H1 (cell line): ENCODE measurements at regions not wholly inside any gene's neighbourhood (a gene's known extent, or its start where the extent isn't known, plus 50 kb on each side); places are given as distances from the start of the nearest gene placed in this dataset.

Source experiments
- CTCF ChIA-PET: fragments of 300-600 bp; sonication (Branson Sonifier 250); formaldehyde crosslinking; loops from one replicate; lab custom pipeline; 2021; ENCODE audit not compliant: partially characterized antibody; lab: Charles Lee
- POLR2A ChIA-PET: fragments of 300-600 bp; sonication (Branson Sonifier 250); formaldehyde crosslinking; loops from one replicate; lab custom pipeline; 2021; ENCODE audit warnings: inconsistent platforms; ENCODE audit not compliant: partially characterized antibody; lab: Charles Lee
- DNase-seq, 2 experiments: peaks; one replicate each; pipeline versions ENCODE4 v3.0.0 to v3.0.0-alpha.2; 2010 to 2022; ENCODE audit warnings: low spot score in 2 of 2, low read depth in 1 of 2, mixed read lengths in 1 of 2
- FAIRE-seq: peaks from 2 replicates; lab custom pipeline; 2011; peaks lifted over from hg19 to GRCh38; lab: Jason Lieb, UNC
- H2AFZ ChIP-seq: 2 replicates; pipeline ENCODE4 v1.8.1; 2012; ENCODE audit warnings: low read length, inconsistent platforms
- H2AK5ac ChIP-seq: 2 replicates; pipeline ENCODE4 v1.6.1; 2013; ENCODE audit warnings: low read depth, low read length
- H2BK120ac ChIP-seq: replicated peaks from 2 replicates; pipeline ENCODE3; 2013; ENCODE audit warnings: low read depth, low read length, inconsistent platforms
- H2BK12ac ChIP-seq: 2 replicates; pipeline ENCODE4 v1.6.1; 2013; ENCODE audit warnings: low read depth, low read length
- H2BK15ac ChIP-seq: 2 replicates; pipeline ENCODE4 v1.6.1; 2013; ENCODE audit warnings: low read length
- H2BK20ac ChIP-seq: 2 replicates; pipeline ENCODE4 v1.6.1; 2013; ENCODE audit warnings: low read length
- H2BK5ac ChIP-seq: 2 replicates; pipeline ENCODE4 v1.6.1; 2013; ENCODE audit warnings: low read depth, low read length
- H3K14ac ChIP-seq: 2 replicates; pipeline ENCODE4 v1.6.1; 2013; ENCODE audit warnings: inconsistent platforms; ENCODE audit not compliant: insufficient read length
- H3K18ac ChIP-seq: 2 replicates; pipeline ENCODE4 v1.6.1; 2013; ENCODE audit warnings: low read length; ENCODE audit errors: extremely low read depth
- H3K23ac ChIP-seq: 2 replicates; pipeline ENCODE4 v1.6.1; 2013; ENCODE audit warnings: inconsistent platforms; ENCODE audit not compliant: insufficient read length
- H3K23me2 ChIP-seq: 2 replicates; pipeline ENCODE4 v1.6.1; 2013; ENCODE audit warnings: low read depth, low read length
- H3K27ac ChIP-seq: 2 replicates; pipeline ENCODE4 v1.6.1; 2011; ENCODE audit warnings: low read depth, low read length, inconsistent platforms
- H3K27me3 ChIP-seq, 4 experiments: replicated peaks in 1 of 4; 1 replicate in 1 of 4; 2 replicates in 3 of 4; pipeline versions ENCODE4 v1.6.1 to v1.8.1; 2011 to 2013; ENCODE audit warnings: low read length in 3 of 4, mild to moderate bottlenecking in 3 of 4, inconsistent platforms in 2 of 4, mixed read lengths in 2 of 4, moderate library complexity in 1 of 4; ENCODE audit not compliant: control insufficient read depth in 3 of 4, insufficient read depth in 3 of 4; ENCODE audit errors: extremely low read depth in 1 of 4
- H3K36me3 ChIP-seq, 4 experiments: 2 replicates each; pipeline versions ENCODE4 v1.6.1 to v1.8.1; 2011 to 2013; ENCODE audit warnings: mild to moderate bottlenecking in 4 of 4, low read length in 3 of 4, moderate library complexity in 2 of 4, control low read depth in 1 of 4, inconsistent platforms in 1 of 4; ENCODE audit not compliant: insufficient read depth in 4 of 4, control insufficient read depth in 2 of 4
- H3K4ac ChIP-seq: replicated peaks from 2 replicates; pipeline ENCODE3; 2013; ENCODE audit warnings: low read length, low read depth, mixed read lengths, inconsistent platforms; ENCODE audit not compliant: insufficient read length
- H3K4me1 ChIP-seq, 4 experiments: replicated peaks in 1 of 4; 1 replicate in 1 of 4; 2 replicates in 3 of 4; pipeline versions ENCODE4 v1.6.1 to v1.8.1; 2011 to 2013; ENCODE audit warnings: low read length in 3 of 4, inconsistent platforms in 2 of 4, mixed read lengths in 1 of 4; ENCODE audit not compliant: insufficient read depth in 4 of 4, control insufficient read depth in 3 of 4
- H3K4me2 ChIP-seq, 2 experiments: 2 replicates each; pipeline versions ENCODE4 v1.6.1 to v1.8.1; 2011 to 2013; ENCODE audit warnings: low read depth in 2 of 2, low read length in 2 of 2, control low read depth in 1 of 2, inconsistent platforms in 1 of 2, mild to moderate bottlenecking in 1 of 2; ENCODE audit not compliant: insufficient read depth in 1 of 2
- H3K4me3 ChIP-seq, 4 experiments: fragments of 200-600, 300-600 bp in 1 of 4; sonication (generic), shearing (Covaris generic), sonication (Bioruptor Twin) in 1 of 4; 2 replicates each; pipeline versions ENCODE4 v1.5.1 to v1.8.1; 2011 to 2016; ENCODE audit warnings: low read length in 4 of 4, low read depth in 3 of 4, control low read depth in 2 of 4, inconsistent platforms in 2 of 4, mild to moderate bottlenecking in 2 of 4, mixed read lengths in 1 of 4, moderate library complexity in 1 of 4; ENCODE audit not compliant: insufficient read depth in 2 of 4; ENCODE audit errors: extremely low read depth in 1 of 4
- H3K56ac ChIP-seq: replicated peaks from 2 replicates; pipeline ENCODE3; 2013; ENCODE audit warnings: low read depth, mild to moderate bottlenecking, mixed read lengths, low read length, inconsistent platforms; ENCODE audit not compliant: insufficient read length
- H3K79me1 ChIP-seq: 2 replicates; pipeline ENCODE4 v1.6.1; 2013; ENCODE audit warnings: low read depth, low read length, control low read depth
- H3K79me2 ChIP-seq, 2 experiments: 2 replicates each; pipeline versions ENCODE4 v1.6.1 to v1.8.1; 2012 to 2013; ENCODE audit warnings: low read length in 2 of 2, mild to moderate bottlenecking in 2 of 2, inconsistent platforms in 1 of 2; ENCODE audit not compliant: insufficient read depth in 2 of 2, control insufficient read depth in 1 of 2
- H3K9ac ChIP-seq, 4 experiments: replicated peaks in 1 of 4; 1 replicate in 1 of 4; 2 replicates in 3 of 4; pipeline versions ENCODE4 v1.6.1 to v1.8.1; 2011 to 2013; ENCODE audit warnings: low read depth in 3 of 4, low read length in 3 of 4, control low read depth in 2 of 4, mild to moderate bottlenecking in 2 of 4, moderate library complexity in 2 of 4, inconsistent platforms in 1 of 4; ENCODE audit errors: extremely low read depth in 1 of 4
- H3K9me3 ChIP-seq, 2 experiments: 2 replicates each; pipeline versions ENCODE4 v1.6.1 to v1.8.1; 2012 to 2013; ENCODE audit warnings: mild to moderate bottlenecking in 2 of 2, moderate library complexity in 2 of 2, control low read depth in 1 of 2, inconsistent platforms in 1 of 2, low read depth in 1 of 2, low read length in 1 of 2, mixed read lengths in 1 of 2; ENCODE audit not compliant: insufficient read depth in 2 of 2
- H4K20me1 ChIP-seq, 2 experiments: replicated peaks in 1 of 2; 2 replicates each; pipeline versions ENCODE3 to v1.8.1; 2011 to 2013; ENCODE audit warnings: inconsistent platforms in 2 of 2, low read length in 2 of 2, mild to moderate bottlenecking in 1 of 2; ENCODE audit not compliant: insufficient read depth in 2 of 2, control insufficient read depth in 1 of 2
- H4K5ac ChIP-seq: 2 replicates; pipeline ENCODE4 v1.6.1; 2013; ENCODE audit warnings: low read length, low read depth, mixed read lengths, inconsistent platforms; ENCODE audit not compliant: insufficient read length
- H4K8ac ChIP-seq: 2 replicates; pipeline ENCODE4 v1.8.0; 2013; ENCODE audit warnings: mild to moderate bottlenecking, moderate library complexity, low read length, inconsistent platforms; ENCODE audit not compliant: insufficient read depth; ENCODE audit errors: extremely low read depth
- H4K91ac ChIP-seq: replicated peaks from 2 replicates; pipeline ENCODE3; 2013; ENCODE audit warnings: low read length, mixed read lengths, inconsistent platforms; ENCODE audit not compliant: insufficient read length
- ASH2L ChIP-seq: fragments of 200-600, 300-600 bp; sonication (generic); IDR thresholded peaks from one replicate; pipeline ENCODE4 v1.7.1; 2017; ENCODE audit warnings: low read length
- BACH1 ChIP-seq: IDR thresholded peaks from 2 replicates; pipeline ENCODE4 v1.6.1; 2012; ENCODE audit warnings: low read length, improper control_type of control experiment
- CBX5 ChIP-seq: fragments of 300-800, 300-1000 bp; sonication (generic); IDR thresholded peaks from 2 replicates; pipeline ENCODE4 v1.7.1; 2016; ENCODE audit warnings: antibody characterized with exemption, low read length, low read depth
- FOSL1 ChIP-seq: IDR thresholded peaks from 2 replicates; pipeline ENCODE4 v1.6.1; 2011; ENCODE audit warnings: mild to moderate bottlenecking, low read depth, low read length, moderate library complexity; ENCODE audit not compliant: insufficient read depth
- HDAC2 ChIP-seq, 2 experiments: fragments of 300-600 bp in 1 of 2; sonication (generic) in 1 of 2; IDR thresholded peaks; 2 replicates each; pipeline ENCODE4 v1.6.1; 2011 to 2012; ENCODE audit warnings: low read depth in 2 of 2, low read length in 2 of 2, mild to moderate bottlenecking in 2 of 2, moderate library complexity in 2 of 2, borderline replicate concordance in 1 of 2, inconsistent platforms in 1 of 2
- JUND ChIP-seq: IDR thresholded peaks from 2 replicates; pipeline ENCODE4 v1.6.1; 2011; ENCODE audit warnings: mild to moderate bottlenecking, improper control_type of control experiment, low read length
- NANOG ChIP-seq: IDR thresholded peaks from 2 replicates; pipeline ENCODE4 v1.6.1; 2011; ENCODE audit warnings: low read length, low read depth, mild to moderate bottlenecking, inconsistent platforms; ENCODE audit not compliant: insufficient read depth, poor library complexity, severe bottlenecking
- RBBP5 ChIP-seq: IDR thresholded peaks from 2 replicates; pipeline ENCODE4 v1.7.1; 2012; ENCODE audit warnings: low read depth, mild to moderate bottlenecking, inconsistent platforms, low read length, moderate library complexity, borderline replicate concordance
- SIRT6 ChIP-seq: IDR thresholded peaks from one replicate; pipeline ENCODE4 v1.7.1; 2012; ENCODE audit warnings: low read length, inconsistent platforms
- SIX5 ChIP-seq: IDR thresholded peaks from 2 replicates; pipeline ENCODE4 v1.6.1; 2011; ENCODE audit warnings: mild to moderate bottlenecking, low read depth, low read length
- SP1 ChIP-seq: IDR thresholded peaks from 2 replicates; pipeline ENCODE4 v1.6.1; 2011; ENCODE audit warnings: low read depth, low read length
- SP2 ChIP-seq: IDR thresholded peaks from 2 replicates; pipeline ENCODE4 v1.6.1; 2012; ENCODE audit warnings: mild to moderate bottlenecking, low read length, inconsistent platforms
- TAF7 ChIP-seq: optimal IDR thresholded peaks from 2 replicates; pipeline ENCODE3; 2011; ENCODE audit warnings: low read depth, mild to moderate bottlenecking, inconsistent platforms, low read length, moderate library complexity, borderline replicate concordance
- TEAD4 ChIP-seq: IDR thresholded peaks from 2 replicates; pipeline ENCODE4 v1.6.1; 2012; ENCODE audit warnings: low read depth, low read length, inconsistent platforms, mixed read lengths
- WGBS, 2 experiments: shearing (Covaris generic) in 1 of 2; methylation state at CpG; one replicate each; pipeline versions ENCODE4 v1.1.6 to v1.1.7; 2013 to 2015; ENCODE audit warnings: low lambda C conversion rate in 2 of 2, mixed read lengths in 2 of 2, inconsistent platforms in 1 of 2, low coverage in 1 of 2, missing lambda C conversion rate in 1 of 2; ENCODE audit not compliant: insufficient replicate concordance in 2 of 2, insufficient coverage in 1 of 2, insufficient read length in 1 of 2; ENCODE audit errors: extremely low coverage in 1 of 2, missing lambda C conversion rate in 1 of 2; 5-methylcytosine and 5-hydroxymethylcytosine counted together
- TF ChIP-seq, protein P1 (sequence below): IDR thresholded peaks from 2 replicates; pipeline ENCODE4 v1.6.1; 2011; ENCODE audit warnings: low read depth, mild to moderate bottlenecking, low read length; ENCODE audit not compliant: insufficient read depth

DNA sequence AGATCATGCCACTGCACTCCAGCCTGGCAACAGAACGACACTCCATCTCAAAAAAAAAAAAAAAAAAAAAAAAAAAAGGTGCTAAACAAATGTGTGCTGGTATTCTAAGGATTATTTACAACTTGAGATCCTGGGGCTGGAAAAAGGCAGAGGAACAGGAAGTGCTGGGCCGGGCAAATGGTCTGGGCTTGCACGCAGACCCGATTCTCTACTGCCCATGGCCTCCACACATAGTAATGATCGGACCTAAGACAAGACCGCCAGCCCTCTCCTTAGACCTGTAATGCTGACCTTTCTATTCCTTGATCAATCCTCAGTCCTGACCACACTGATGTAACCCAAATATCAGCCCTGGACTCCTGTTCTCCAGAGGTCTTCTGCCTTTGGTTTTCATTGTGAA lies 67.8 kb downstream of the EFNB1 start:
- POLR2A ChIA-PET, result no interaction called here
- H4K8ac ChIP-seq, result no peak overlapping the region
- TF ChIP-seq RBBP5 (no peak), TEAD4 (no peak), HDAC2 (IDR thresholded peaks at IDR 0.05; ENCODE audit: borderline replicate concordance in 1 of 2, low read depth in 2 of 2, low read length in 2 of 2) (no peak), SIRT6 (no peak), SIX5 (no peak), CBX5 (no peak), SP1 (no peak), BACH1 (no peak), JUND (no peak), TAF7 (no peak), SP2 (no peak), NANOG (no peak), ASH2L (no peak), FOSL1 (no peak)
- TF ChIP-seq, protein P1, sequence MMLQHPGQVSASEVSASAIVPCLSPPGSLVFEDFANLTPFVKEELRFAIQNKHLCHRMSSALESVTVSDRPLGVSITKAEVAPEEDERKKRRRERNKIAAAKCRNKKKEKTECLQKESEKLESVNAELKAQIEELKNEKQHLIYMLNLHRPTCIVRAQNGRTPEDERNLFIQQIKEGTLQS, result no peak

More for the DNA sequence above, 67.8 kb downstream of the EFNB1 start:
- DNase-seq (no peak), FAIRE-seq (no peak)
- H3K4me1 ChIP-seq, result peaks cover 0 to 17% (median 7%) of the 10 kb centered on the region in 4 experiments; a peak in 6 of 7 replicates
- no peak overlapping the region for H2AK5ac ChIP-seq
- no peak overlapping the region for H3K4me2 ChIP-seq
- no peak overlapping the region for H2BK20ac ChIP-seq
- no peak overlapping the region for H4K91ac ChIP-seq
- no peaks in the 10 kb centered on the region for H3K9me3 ChIP-seq
- H3K9ac ChIP-seq, result no peak overlapping the region
- peaks cover 2 to 20% (median 16%) of the 10 kb centered on the region in 4 experiments; a peak in 5 of 7 replicates for H3K27me3 ChIP-seq
- H3K79me1 ChIP-seq, result no peaks in the 10 kb centered on the region
- no peak overlapping the region for H2BK15ac ChIP-seq
- no peaks in the 10 kb centered on the region for H3K79me2 ChIP-seq
- H3K27ac ChIP-seq, result no peak overlapping the region
- H2BK120ac ChIP-seq, result no peak overlapping the region
- H3K56ac ChIP-seq, result no peak overlapping the region
- no peak overlapping the region for H4K5ac ChIP-seq
- WGBS, 2 experiments, result 97% methylated on average over 5 of the region's 6 CpGs; no CpG with 5 or more reads in 1 of the 2 experiments
- peaks cover 1% of the 10 kb centered on the region; the same call in 1 of the 2 replicates for H3K23me2 ChIP-seq
- no peak overlapping the region for H3K14ac ChIP-seq
- H3K18ac ChIP-seq, result no peak overlapping the region
- CTCF ChIA-PET, result interaction anchor here (1.0 kb wide), 1 partner anchor 88 kb away, joined by 3 read pairs; no protein-coding TSS in a partner anchor
- no peak overlapping the region for H2BK12ac ChIP-seq
- no peaks in the 10 kb centered on the region for H4K20me1 ChIP-seq
- no peaks in the 10 kb centered on the region for H3K36me3 ChIP-seq
- H3K23ac ChIP-seq, result no peak overlapping the region
- H3K4ac ChIP-seq, result no peak overlapping the region
- H2AFZ ChIP-seq, result no peak overlapping the region
- H3K4me3 ChIP-seq, result no peak overlapping the region
- H2BK5ac ChIP-seq, result no peak overlapping the region
